ENCODE measurements at regions not wholly inside any gene's neighbourhood (a gene's known extent, or its start where the extent isn't known, plus 50 kb on each side); places are given as distances from the start of the nearest gene placed in this dataset.

- TF ChIP-seq CTCF (optimal IDR thresholded peaks at IDR 0.05 in 1 of 3, IDR thresholded peaks at IDR 0.05 in 1 of 3, conservative IDR thresholded peaks at IDR 0.05 in 1 of 3; ENCODE audit: extremely low read depth in 1 of 3, insufficient read depth in 2 of 3, low read length in 3 of 3) (no peak), EZH2 (IDR thresholded peaks at IDR 0.05; ENCODE audit: low read length) (no peak)
Observed at GRCh38 chr14:96630281-96630680, 128.1 kb downstream of the PAPOLA start.

Data from keratinocyte (primary cell).